ENCODE measurements at regions not wholly inside any gene's neighbourhood (a gene's known extent, or its start where the extent isn't known, plus 50 kb on each side); places are given as distances from the start of the nearest gene placed in this dataset.
"Not testable (repeated sequence)": the region's sequence is repeated elsewhere in the genome, so short reads cannot be mapped to it uniquely, and the experiment has no call there.

GRCh38 chr1:191414981-191415640, 743.2 kb upstream of the RGS18 start:
- no peak overlapping the region for H3K4me3 ChIP-seq (ENCODE audit: low read depth, low read length)
- no peak for DNase-seq (ENCODE audit: low read depth)

GRCh38 chr1:191419842-191420241, 738.4 kb upstream of the RGS18 start:
- no peak overlapping the region for H3K4me3 ChIP-seq (ENCODE audit: low read depth, low read length)
- DNase-seq (ENCODE audit: low read depth), result no peak

GRCh38 chr1:191427593-191427992, 730.7 kb upstream of the RGS18 start:
- DNase-seq (ENCODE audit: low read depth), result no peak
- no peak overlapping the region for H3K4me3 ChIP-seq (ENCODE audit: low read depth, low read length)

- DNase-seq (ENCODE audit: low read depth), result no peak
- H3K4me3 ChIP-seq (ENCODE audit: low read depth, low read length), result no peak overlapping the region
These were observed 725.4 kb upstream of the RGS18 start for GRCh38 chr1:191432817-191433216.

- no peak for DNase-seq (ENCODE audit: low read depth)
- H3K4me3 ChIP-seq (ENCODE audit: low read depth, low read length), result no peak overlapping the region
These were observed 719.3 kb upstream of the RGS18 start for GRCh38 chr1:191438979-191439378.

DNA sequence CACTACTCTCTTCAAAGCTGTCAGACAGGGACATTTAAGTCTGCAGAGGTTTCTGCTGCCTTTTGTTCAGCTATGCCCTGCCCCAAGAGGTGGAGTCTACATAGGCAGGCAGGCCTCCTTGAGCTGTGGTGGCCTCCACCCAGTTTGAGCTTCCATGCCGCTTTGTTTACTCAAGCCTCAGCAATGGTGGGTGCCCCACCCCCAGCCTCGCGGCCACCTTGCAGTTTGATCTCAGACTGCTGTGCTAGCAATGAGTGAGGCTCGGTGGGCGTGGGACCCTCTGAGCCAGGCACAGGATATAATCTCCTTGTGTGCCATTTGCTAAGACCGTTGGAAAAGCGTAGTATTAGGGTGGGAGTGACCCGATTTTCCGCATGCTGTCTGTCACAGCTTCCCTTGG, 710.0 kb upstream of the RGS18 start:
- DNase-seq (ENCODE audit: low read depth); H3K4me3 ChIP-seq (ENCODE audit: low read depth, low read length): not testable (repeated sequence)

GRCh38 chr1:191452586-191452985, 705.7 kb upstream of the RGS18 start:
- H3K4me3 ChIP-seq (ENCODE audit: low read depth, low read length), result no peak overlapping the region
- DNase-seq (ENCODE audit: low read depth), result no peak

DNA sequence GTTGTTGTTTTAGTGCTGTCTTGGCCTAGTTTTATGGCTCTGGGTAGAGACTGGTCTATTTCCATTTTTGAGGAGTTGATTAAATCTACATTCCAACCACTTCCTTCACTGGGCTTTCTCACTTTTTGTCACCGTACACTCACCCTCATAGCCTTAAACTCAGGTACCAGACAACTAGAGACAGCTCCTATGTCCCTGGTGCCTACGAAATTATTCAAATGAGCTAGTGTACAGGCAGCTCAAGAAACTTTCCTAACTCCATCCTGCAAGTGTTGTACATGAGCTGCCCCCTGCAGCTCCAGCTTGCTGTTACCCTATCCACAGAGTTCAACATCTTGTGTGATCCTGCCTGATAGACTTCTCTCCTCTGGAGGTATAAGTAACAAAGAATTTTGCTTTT, 704.8 kb upstream of the RGS18 start:
- DNase-seq (ENCODE audit: low read depth), result no peak
- H3K4me3 ChIP-seq (ENCODE audit: low read depth, low read length), result no peak overlapping the region

DNA sequence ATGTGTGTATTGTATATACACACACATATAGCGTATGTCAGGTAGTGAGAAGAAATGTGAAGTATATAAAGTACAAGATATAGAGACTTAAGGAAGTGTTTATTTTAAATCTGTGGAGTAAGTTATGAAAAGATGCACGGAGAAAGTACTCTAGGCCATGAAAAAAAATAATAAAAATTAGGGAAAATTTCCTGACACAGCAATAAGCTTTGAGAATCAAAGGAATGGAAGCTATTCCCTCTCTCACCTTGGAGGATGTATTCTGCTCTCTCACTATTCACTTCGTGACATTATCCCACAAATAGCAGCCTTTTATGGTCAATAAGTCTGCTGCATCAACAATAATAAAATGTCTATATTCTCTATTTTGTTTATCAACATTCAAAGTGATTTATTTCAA, 700.4 kb upstream of the RGS18 start:
- H3K4me3 ChIP-seq (ENCODE audit: low read depth, low read length), result no peak overlapping the region
- DNase-seq (ENCODE audit: low read depth), result no peak

DNA sequence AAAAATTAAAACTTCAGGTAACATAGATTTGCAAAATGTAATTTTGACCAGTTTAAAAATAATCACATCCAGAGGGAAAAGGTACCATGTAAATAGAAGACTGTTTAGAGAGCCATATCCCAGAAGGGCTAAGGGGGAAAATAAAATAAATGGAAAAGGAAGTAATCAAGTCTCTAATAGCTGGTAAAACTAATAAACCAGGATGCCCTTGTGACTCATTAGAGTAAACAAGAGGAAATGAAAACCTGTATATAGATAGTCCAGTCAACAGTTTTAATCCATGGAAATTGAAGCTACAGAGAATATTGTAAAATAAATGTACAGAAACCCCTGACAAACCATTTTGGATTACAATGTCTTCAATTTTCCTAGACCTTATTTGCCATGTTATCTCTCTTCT, 698.0 kb upstream of the RGS18 start:
- H3K4me3 ChIP-seq (ENCODE audit: low read depth, low read length), result no peak overlapping the region
- no peak for DNase-seq (ENCODE audit: low read depth)

DNA sequence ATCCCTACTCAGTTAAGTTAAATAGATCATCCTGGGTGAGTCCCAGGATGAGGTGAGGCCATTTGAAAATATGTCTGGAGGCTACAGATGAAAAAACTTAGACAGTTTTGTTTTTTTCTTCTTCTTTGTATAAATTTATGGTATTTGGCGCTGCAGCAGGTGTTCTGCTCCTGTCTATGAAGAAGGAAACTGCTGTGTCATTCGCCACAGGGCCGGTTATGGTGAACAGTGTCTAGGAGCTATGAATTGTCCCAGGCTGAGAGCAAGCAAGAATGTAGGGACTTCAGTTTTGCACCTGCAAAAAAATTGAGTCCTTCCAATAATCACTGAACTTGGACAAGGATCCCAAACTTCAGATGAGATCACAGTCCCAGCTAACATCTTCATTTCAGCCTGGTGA, 674.3 kb upstream of the RGS18 start:
- H3K4me3 ChIP-seq (ENCODE audit: low read depth, low read length), result no peak overlapping the region
- no peak for DNase-seq (ENCODE audit: low read depth)

- no peak overlapping the region for H3K4me3 ChIP-seq (ENCODE audit: low read depth, low read length)
- no peak for DNase-seq (ENCODE audit: low read depth)
These were observed 668.0 kb upstream of the RGS18 start for GRCh38 chr1:191490303-191490702.

DNA sequence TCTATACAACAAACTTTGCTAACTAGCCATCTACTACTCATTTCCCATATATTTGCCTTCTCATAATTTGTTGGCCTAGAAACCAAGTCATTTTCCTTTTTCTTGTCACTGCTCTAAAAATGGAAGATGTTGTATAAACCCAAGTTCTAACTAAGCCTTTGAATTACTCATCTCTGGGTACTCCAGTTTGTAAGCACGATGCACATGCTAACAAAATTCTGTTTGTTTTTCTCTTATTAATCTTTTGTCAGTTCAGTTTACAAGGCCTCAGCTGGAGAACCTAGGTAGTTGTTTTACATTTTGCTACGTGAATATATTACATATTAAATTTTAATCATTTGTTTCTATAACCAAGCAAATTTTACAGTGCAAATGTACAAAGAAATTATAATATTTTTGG, 663.2 kb upstream of the RGS18 start:
- no peak overlapping the region for H3K4me3 ChIP-seq (ENCODE audit: low read depth, low read length)
- no peak for DNase-seq (ENCODE audit: low read depth)

DNA sequence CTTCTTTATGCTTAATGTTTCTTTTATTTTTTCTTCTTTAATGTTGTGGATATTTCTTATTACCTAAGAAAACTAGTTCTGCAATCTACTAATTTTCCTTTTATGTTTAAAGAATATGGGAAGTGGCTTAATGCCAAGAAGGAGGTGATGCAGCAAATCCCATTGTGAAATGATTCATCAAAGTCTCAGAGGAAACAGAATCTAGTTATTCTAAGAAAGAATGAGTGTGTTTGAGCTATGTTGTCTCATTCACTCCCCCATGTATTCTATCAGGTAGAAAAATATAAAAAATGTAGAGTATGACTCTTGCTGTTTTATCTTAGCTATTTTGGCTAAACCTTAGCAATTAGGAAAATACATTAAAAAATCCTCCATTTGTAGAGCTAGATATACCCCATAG, 659.9 kb upstream of the RGS18 start:
- H3K4me3 ChIP-seq (ENCODE audit: low read depth, low read length), result no peak overlapping the region
- DNase-seq (ENCODE audit: low read depth), result no peak

DNA sequence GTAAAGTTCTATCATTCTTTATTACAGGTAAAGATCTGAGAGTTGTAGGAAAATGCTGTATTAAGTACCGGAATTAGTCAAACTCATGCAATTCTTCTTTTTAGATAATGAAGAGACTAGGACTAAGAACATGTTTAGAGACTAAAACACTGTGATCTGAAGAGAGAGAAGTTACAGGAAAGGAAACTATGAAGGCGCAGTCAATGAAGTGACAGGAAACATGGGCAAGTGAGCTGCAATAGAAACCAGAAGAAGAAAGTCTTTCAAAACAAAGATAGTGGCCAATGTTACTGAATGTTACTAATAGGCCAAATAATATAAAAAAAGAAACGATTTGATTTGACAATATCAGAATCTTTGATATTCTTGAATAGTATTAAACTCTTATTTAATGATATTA, 659.4 kb upstream of the RGS18 start:
- H3K4me3 ChIP-seq (ENCODE audit: low read depth, low read length), result no peak overlapping the region

GRCh38 chr1:191504999-191505398, 653.3 kb upstream of the RGS18 start:
- DNase-seq (ENCODE audit: low read depth), result no peak
- H3K4me3 ChIP-seq (ENCODE audit: low read depth, low read length), result no peak overlapping the region

More for the DNA sequence above, 659.4 kb upstream of the RGS18 start:
- DNase-seq (ENCODE audit: low read depth), result no peak

DNA sequence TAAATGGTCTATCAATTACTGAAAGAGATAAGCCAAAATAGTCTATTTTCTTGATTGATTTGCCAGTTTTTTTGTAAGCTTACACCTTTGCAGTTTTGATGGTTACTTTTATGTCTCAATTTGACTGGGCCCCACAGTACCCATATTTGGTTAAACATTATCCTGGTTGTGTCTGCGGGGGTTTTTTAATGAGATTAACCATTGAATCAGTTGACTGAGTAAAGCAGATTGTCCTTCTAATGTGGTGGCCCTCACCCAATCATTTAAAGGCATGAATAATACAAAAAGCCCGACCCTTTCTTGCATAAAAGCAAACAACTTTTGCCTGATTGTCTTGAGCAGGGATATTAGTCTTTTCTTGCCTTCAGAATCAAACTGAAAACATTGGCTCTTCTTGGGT, 650.0 kb upstream of the RGS18 start:
- H3K4me3 ChIP-seq (ENCODE audit: low read depth, low read length), result no peak overlapping the region
- no peak for DNase-seq (ENCODE audit: low read depth)

DNA sequence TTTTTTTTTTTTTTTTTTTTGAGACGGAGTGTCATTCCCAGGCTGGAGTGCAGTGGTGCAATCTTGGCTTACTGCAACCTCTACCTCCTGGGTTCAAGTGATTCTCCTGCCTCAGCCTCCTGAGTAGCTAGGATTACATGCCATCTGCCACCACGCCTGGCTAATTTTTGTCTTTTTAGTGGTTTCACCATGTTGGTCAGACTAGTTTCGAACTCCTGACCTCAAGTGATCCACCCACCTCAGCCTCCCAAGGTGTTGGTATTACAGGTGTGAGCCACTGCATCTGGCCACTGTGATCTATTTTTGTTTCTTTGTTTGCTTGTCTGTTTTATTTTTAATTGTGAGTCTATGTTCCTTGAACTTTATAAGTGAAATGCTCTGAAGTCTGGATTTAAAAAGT, 646.8 kb upstream of the RGS18 start:
- DNase-seq (ENCODE audit: low read depth); H3K4me3 ChIP-seq (ENCODE audit: low read depth, low read length): not testable (repeated sequence)

DNA sequence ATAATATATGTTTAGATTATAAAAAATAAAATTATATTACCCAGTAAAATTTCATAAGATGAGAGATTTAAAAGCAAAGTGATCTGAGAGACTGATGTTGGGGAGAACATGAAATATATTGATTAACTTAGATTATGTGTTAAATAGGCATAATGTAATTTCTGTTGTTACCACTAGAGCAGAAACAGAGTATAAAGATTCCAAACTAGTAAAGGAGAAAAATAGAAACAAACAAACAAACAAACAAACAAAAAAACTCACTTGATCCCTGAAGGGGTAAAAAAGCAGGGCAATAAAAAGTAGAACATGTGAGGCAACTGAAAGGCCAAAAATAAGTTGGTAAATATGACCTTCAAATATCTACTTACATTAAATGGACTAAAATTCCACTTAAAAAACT, 640.4 kb upstream of the RGS18 start:
- DNase-seq (ENCODE audit: low read depth), result no peak
- no peak overlapping the region for H3K4me3 ChIP-seq (ENCODE audit: low read depth, low read length)

GRCh38 chr1:191519519-191519918, 638.7 kb upstream of the RGS18 start:
- no peak for DNase-seq (ENCODE audit: low read depth)
- no peak overlapping the region for H3K4me3 ChIP-seq (ENCODE audit: low read depth, low read length)

DNA sequence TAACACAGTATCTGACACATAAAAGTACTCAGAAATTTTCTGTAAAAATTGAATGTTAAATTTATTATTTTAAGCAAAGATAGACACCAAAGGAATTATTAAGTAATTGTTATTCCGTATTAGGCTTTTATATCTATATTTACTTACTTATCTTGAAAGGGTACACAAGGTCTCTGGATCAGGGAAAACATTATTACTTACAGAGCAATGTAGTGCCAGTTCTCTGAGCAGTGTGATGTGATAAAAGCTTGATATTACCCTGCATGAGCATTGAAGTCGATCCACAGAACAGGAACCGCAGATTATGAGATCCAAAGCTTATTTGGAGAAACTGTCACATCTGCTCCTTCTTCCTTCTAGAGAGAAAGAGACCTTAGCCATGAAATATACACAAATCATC, 637.9 kb upstream of the RGS18 start:
- no peak for DNase-seq (ENCODE audit: low read depth)
- H3K4me3 ChIP-seq (ENCODE audit: low read depth, low read length), result no peak overlapping the region

DNA sequence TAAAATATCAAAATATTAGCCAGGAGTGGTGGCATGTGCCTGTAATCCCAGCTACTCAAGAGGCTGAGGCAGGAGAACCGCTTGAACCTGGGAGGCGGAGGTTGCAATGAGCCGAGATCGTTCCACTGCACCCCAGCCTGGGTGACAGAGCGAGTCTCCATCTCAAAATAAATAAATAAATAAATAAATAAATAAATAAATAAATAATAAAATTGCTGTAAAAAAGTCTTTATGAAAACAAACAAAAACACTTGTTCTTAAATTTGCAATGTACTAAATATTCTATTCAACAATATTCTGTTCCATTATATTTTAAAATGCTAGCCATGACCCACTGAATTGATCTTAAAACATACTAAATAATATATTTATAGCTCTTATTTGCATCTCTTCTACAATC, 632.3 kb upstream of the RGS18 start:
- not testable (repeated sequence) for DNase-seq (ENCODE audit: low read depth); H3K4me3 ChIP-seq (ENCODE audit: low read depth, low read length)

All from skeletal muscle cell (primary cell).